ENCODE measurements at regions not wholly inside any gene's neighbourhood (a gene's known extent, or its start where the extent isn't known, plus 50 kb on each side); places are given as distances from the start of the nearest gene placed in this dataset.
"Not testable (repeated sequence)": the region's sequence is repeated elsewhere in the genome, so short reads cannot be mapped to it uniquely, and the experiment has no call there.

DNA sequence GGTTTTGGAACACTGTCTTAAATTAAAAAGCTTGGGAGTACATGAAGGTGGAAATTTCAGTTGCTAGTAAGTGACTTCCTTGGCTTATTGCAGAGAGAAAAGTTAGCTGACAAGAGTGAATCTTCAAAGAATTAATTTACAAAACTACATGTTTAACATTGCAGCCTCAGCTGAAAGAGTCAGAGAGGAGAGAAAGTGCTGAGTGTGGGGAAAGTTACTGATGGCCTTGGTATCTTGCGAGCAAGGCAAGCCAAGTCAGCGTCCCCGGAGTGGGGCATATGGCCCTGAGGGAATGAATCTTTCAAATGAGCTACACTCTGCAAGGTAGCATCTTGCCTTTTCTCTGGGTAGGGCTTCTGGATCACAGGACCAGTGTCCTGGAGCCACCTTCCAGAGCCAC, 131.3 kb downstream of the LPIN1 start:
- no peak for DNase-seq

DNA sequence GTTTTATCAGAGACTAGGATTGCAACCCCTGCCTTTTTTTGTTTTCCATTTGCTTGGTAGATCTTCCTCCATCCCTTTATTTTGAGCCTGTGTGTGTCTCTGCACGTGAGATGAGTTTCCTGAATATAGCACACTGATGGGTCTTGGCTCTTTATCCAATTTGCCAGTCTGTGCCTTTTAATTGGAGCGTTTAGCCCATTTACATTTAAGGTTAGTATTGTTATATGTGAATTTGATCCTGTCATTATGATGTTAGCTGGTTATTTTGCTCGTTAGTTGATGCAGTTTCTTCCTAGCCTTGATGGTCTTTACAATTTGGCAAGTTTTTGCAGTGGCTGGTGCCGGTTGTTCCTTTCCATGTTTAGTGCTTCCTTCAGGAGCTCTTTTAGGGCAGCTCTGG, 138.8 kb downstream of the LPIN1 start:
- DNase-seq: not testable (repeated sequence)

DNA sequence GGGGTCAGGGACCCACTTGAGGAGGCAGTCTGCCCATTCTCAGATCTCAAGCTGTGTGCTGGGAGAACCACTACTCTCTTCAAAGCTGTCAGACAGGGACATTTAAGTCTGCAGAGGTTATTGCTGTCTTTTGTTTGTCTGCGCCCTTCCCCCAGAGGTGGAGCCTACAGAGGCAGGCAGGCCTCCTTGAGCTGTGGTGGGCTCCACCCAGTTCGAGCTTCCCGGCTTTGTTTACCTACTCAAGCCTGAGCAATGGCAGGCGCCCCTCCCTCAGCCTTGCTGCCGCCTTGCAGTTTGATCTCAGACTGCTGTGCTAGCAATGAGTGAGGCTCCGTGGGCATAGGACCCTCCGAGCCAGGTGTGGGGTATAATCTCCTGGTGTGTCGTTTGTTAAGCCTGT, 140.5 kb downstream of the LPIN1 start:
- DNase-seq: not testable (repeated sequence)

DNA sequence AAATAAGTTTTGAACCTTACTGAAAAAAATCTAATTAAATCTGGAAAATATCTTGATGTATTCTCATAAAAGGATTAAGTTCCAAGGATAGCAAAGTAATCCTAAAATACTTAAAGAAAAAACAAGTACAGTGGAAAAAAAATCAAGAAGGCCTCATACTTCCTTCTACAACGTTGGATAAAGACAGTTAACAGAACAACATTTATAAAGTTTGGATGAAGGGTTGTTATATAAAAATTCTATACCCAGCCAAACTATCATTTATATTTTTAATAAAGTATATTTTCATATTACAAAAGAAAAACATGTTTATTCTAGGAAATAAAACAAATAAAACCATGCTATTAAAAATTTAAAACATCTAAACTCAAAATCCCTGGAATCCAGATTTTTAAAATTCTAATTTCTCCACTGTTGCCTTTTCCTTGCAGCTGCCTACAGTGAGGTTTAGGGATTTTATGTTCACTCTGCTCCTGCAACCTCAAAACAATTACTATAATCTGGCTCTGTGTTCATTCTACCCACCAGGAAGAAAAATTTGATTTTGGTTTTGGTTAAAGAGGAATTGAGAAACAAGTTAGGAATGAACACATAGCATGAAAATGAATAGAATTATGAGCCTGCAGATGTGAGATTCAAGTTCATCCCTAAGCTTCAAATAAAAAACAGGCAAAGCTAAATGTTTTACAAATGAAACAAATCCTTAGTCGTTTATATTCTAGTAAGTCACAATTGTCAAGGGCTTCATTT, 142.8 kb downstream of the LPIN1 start:
- no peak for DNase-seq

DNA sequence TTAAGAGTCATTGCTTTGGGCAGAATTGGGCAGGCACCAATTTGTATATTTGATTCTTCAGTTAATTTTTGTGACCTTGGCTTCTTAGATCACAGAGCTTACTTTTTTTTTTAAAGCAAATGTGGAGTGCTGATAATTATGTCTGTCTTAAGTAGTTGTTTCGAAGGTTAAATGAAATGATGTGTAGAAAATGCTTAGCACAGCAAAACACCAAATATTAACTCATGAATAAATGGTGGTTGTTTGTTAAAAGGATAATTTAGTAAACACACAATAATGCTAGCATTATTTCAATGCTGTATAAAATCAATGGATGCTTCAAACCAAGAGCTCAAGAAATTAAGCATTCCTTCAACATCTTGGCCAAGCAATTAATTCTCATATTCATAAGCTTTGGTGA, 143.4 kb downstream of the LPIN1 start:
- no peak for DNase-seq

DNA sequence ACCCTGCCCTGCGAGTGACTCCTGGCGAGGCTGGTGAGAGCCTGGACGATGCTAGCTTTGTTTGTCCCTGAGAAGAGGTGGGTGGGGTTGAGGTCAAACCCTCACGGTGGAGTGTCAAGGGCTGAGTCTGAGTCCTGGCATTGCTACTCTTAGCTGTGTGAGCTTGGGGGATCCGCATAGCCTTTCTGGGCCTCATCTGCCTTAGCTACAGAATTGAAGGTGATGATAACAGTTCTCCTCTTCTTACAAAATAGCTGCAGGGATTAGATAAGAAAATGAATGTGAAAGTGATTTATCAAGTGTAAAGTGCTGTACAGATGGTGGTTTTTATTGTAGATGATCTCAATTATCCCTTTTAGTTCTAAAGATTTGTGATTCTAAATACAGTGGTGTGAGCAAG, 144.6 kb downstream of the LPIN1 start:
- DNase-seq: no peak

DNA sequence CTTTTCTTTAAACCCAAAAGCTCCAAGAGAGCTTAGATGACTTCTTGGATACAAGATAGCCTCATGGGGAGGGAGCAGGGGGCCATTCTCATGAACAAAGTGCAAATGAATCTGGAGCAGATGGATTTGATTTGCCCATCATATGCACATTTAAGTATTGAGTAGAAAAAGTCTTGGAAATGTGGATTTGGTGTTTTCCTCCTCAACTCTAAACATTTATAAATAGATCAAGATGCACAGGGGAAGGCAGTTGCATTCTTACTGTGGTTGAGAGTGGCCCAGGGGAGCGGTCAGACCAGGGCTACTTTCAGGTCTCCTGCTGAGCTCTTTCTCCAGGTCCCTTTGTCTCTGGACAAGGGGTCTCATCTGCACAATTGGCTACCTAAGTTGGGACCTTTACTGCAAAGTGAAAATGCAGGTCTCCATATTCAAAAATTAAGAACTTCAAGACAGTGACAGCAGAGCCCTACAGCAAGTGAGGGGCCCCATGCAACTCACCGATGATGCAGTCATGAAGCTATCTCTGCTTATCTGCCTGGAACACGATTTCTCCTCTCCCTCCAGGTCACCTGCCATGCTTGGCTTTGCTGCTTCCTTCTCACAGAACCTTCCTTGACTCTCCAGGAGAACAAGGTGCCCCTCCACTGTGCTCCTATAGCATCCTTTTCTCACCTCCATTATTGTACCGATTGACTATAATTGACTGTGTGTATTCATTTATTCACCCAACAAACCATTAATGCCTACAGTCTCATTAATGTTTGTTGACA, 145.4 kb downstream of the LPIN1 start:
- no peak for DNase-seq

DNA sequence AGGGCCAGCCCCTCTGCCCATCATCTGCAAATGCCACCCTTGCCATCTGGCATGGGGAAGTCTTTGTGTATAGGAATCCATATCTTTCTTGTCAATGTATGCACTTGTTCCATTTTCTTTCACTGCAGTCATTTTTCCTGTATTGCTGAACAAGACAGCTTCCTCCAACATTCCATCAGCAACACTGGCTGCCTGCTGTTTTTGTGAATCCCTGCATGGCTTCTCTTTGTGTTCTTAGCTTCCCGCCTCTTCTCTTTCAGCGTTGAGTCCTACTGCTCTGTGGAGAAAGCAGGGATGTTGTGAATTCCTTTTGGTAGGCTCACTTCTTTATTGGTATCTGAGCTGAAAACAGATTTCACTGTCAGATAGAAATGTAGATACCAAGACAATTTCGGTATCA, 150.0 kb downstream of the LPIN1 start:
- DNase-seq: no peak

DNA sequence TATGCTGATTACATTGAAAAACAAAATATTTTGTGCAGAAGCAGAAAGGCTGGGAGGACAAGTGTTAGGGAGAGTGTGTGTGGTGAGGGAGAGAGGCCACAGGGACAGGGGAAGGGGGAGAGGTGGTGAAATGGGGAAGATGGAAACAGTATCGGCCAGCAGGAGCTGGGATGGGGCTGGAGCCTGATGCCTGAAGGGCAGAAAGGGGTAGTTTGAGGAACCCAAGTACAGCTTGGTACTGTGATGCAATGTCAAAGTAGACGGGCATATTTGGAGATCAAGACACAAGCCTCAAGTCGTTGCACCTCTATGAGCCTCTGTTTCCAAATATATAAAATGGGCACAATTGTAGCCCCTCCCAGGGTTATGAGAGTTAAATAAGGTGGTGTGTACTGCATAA, 152.1 kb downstream of the LPIN1 start:
- no peak for DNase-seq

DNA sequence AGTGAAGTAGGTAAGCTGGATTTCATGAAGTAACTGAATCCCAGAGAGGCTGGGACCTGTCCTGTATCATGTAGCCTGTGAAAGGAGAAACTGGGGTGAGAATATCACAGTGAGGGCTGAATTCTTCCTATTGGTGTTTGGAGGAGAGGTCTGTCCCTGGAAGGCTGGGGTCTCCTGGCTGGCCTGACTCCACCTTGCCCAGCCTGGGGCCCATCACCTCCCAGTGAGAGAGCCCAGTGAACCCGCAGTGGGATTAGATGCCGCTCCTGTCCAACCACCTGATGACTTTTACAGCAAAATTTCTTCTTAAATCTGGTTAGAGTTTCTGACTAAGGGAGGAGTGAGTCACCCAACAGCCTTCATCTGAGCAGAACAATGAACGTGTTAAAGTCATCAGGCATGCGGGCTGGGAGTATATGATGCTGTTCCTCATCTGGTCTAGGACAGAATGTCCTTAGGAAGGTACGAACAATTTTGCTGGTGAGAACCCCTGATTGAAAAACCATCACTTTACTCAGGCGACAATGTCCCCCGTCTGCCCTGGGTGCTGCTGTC, 152.9 kb downstream of the LPIN1 start:
- DNase-seq: no peak

DNA sequence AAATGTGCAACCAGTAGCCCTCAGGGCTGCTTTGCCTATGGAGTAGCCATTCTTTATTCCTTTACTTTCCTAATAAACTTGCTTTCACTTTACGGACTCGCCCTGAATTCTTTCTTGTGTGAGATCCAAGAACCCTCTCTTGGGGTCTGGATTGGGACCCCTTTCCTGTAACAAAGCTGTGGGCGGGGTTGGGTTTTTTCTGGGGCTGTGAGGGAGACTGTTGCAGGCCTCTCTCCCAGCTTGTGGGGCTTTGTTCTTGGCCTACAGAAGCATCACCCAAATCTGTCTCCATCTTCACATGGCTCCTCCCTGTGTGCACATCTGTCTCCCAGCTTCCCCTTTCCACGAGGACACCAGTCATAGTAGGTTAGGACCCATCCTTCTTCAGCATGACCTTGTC, 154.5 kb downstream of the LPIN1 start:
- not testable (repeated sequence) for DNase-seq

DNA sequence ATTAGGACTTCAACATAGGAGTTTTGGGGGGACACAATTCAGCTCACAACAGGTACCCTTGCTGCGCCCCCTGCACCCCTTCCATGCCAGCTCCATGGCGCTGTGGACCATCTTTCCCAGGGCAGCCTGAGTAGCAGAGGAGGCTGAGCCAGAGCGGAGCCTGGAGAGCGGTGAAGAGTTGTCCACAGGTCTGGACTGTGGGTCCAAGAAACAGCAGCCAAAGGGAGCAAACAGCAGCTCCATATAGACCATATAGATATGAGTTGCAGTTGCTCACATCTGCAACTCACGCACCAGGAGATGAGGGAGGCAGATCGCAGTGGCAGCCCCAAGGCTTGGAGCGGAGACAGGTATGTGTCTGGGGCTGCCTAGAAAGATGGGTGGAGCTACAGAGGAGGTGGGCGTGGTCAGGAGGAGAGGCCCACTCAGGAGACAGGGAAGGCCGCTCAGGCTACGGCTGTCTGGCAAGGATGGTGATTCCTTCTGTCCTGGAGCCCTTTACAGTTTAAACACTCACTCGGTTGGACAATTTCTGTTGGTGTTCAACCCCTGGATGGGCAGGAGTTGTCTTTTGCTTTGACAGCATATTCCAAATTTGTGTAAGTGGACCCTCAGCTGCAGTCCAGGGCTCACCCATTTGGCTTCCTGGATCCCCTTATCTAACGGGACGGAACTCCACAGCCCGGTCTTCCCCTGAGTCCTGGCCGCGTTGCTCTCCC, 155.1 kb downstream of the LPIN1 start:
- DNase-seq: no peak

DNA sequence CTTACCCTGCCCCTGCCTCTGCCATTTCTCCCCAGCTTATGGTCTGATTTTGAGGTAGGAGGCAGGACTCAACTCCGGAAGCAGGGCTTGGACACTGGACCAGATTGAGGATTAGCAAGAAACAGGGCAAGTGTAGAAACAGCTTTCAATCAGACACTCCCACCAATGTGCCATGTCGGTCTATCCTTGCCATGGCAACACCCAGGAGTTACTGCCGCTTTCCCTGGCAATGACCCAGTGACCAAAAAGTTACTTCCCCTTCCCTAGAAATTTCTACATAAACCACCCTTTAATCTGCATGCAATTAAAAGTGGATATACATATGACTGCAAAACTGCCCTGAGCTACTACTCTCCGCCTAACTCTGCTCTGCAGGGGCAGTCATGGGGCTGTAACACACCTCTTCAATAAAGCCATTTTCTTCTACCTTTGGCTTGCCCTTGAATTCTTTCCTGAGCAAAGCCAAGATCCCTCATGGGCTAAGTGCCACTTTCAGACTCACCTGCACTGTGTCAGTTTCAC, 156.7 kb downstream of the LPIN1 start:
- no peak for DNase-seq

DNA sequence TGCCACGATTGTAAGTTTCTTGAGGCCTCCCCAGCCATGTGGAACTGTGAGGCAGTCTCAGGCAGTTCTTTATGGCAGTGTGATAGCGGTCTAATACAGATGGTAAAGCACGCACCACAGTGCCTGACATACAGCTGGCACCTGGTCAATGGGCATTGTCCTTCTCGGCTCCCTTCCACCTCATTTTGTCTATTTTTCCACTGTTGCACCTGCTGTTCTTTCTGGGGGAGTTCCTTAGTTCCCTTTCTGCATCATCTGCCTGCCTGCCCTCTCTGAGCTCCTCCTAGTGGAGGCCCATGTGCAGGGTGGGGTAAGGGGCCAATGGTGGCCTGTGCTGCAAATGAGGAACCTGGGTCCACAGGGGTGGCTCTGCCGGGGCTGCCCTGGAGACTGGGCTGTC, 157.6 kb downstream of the LPIN1 start:
- no peak for DNase-seq

DNA sequence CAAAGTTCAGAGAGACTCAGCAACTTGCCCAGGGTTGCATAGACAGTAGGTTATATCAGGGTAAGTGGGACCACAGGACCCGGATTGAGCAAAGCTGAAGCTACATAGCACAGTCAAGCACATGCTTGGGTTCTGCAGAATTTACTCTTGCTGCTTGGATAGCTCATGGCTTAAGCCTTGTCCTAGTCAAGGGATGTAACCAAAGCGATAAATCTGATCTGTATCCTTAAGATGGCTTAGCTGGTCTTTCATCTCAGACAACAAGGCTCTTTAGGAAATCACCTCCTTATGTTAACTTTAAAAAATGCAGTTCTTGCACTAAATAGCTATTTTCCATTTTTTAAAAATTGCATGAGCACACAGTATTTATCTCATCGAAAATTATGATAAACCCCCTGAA, 158.5 kb downstream of the LPIN1 start:
- DNase-seq: no peak

DNA sequence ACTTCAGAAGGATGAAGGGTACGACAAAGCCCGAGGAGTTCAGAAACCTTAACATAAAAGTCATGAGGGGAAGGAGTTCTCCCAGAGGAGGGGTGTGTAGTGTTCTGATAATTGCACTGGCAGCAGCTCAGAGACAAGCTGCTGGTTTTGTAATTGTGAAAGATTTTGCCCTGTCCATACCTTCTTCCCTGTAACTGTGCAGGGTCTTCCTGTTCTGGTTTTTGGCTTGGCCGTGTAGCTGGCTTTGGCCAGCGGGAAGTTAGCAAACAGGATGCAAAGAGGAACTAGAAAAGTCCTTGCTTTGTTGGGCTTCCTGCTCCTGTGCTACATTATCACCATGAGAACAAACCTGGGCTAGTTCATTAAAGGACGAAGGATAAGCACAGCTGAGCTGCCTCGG, 160.8 kb downstream of the LPIN1 start:
- no peak for DNase-seq

DNA sequence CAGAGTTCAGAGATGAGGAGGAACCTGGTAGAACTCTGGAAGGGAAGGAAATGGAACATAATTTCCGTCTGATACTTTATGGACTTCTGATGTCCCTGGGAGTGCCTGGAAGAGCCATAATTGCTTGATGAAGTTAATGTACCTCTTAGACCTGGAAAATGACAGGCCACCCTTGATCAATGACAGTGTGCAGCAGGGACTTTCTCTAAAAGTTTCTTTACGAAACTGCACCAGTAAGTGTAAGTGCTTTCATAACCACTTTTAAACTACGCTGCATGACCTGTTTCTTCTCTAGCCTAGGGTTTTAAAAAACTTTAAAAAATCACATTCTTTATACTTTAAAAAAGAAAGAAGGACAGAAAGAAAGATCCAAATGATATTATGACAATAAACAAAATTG, 164.5 kb downstream of the LPIN1 start:
- no peak for DNase-seq

DNA sequence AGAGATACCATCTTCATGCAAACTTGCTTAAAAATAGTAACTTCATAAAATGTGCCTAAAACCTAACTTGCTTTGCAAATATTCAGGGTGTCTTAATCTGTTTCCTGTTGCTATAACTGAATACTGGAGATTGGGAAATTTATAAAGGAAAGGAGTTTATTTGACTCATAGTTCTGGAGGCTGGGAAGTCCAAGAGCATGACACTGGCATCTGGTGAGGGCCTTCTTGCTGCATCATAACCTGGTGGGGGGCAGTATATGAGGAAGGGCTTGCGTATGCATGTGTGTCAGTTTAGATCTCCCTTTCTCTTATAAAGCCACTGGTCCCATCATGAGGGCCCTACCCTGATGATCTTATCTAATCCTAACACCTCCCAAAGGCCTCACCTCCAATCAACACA, 166.5 kb downstream of the LPIN1 start:
- DNase-seq: no peak

DNA sequence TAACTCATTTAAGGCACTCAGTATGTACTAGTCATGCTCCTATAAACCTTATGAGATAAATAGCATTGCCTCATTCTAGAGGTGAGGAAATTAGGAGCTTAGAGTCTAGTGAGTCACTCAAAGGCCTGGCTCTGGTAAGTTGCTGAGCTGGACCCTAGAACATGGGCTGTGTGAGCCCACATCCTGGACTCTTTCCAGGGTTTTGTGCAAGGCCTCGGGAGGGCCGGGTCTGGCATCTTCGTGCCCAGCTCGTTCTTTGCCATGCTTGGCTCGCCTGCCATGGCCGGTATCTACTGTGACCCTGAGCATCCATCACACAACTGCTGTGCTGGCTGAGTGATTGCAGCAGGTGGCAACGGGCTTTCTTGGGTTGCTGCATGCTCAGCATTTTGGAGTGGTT, 168.0 kb downstream of the LPIN1 start:
- no peak for DNase-seq

DNA sequence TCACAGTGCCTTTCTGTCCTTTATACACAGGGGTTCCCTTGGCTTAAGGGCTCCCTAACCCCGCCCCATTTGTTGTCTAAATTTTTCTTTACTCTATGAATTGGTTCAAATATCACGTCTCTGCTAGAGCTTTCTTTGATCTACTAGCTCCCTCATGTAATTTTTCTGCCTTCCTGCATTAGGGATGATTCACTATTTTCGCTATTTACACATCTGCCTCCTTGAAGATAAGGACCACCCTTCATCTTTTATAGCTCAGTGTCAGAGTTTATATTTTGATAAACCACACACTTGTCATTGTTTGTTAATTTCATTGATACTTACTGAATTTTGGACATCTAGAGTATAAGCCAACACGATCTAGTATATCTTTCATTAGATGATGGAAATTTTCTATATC, 169.2 kb downstream of the LPIN1 start:
- DNase-seq: no peak

DNA sequence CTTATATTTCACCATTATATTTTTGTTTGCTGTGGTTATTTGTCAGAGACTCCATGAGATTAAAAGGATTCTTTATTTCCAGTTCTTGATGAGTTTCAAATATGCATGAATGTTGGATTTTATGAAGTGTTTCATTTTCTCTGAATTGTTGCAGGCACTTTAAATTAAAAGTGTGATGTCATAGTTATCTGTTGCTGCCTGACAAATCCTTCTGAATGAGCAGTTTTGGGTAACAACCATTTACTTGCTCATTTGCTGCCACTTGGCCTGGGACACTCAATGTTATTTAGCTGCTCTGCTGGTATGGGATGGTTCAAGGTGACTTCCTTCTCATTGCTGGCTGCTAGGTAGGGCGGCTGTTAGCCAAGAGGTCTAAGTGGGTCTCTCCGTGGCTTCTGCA, 173.5 kb downstream of the LPIN1 start:
- no peak for DNase-seq

DNA sequence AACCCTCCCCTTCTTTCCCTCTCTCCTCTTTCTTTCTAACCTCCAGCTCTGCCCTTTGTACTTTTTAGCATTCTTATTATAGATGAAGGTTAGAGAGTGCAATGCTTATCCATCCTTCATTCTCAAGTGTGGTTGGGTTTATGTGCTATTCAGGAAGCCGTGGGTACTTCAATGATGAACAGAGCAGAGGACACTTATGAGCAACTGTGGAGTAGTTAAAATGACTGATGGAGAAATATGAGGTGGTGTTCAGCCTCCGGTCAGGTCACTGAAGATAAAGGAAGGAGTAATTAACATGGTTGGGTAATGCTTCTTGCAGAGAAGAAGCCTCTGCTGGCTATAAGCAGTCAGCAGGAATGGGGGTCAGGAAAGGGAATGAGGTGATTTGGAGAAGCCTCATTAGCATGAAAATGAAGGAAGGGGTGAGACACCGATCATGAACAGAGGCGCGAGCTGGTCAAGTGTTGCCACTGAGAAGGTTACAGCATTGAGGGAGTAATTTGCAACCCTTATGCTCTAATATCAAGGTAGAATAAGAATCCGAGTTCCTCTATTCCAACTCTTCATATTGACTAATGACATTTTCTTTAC, 174.7 kb downstream of the LPIN1 start:
- DNase-seq: no peak

DNA sequence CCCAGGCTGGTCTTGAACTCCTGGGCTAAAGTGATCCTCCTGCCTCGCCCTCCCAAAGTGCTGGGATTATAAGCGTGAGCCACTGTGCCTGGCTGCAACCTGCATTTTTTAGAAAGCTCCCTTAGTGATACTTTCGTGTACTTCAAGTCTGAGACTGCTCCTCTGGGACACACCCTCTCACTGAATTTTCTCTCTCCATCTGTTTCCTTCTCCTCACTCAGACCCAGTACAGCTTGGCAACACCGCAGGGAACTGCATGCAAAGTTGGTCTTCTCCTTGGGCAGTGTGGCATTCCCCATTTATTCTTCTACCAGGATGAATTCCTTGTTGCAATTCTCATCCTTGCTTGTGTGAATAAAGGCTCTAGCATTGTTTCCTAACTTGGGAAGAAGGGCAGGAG, 175.9 kb downstream of the LPIN1 start:
- no peak for DNase-seq
